Stimulated activated CD4-positive, alpha-beta T cell treated with anti-CD3 and anti-CD28 coated beads, TNF-alpha, amount 100 ng/mL, for 1 hour (primary cell): ENCODE measurements at regions not wholly inside any gene's neighbourhood (a gene's known extent, or its start where the extent isn't known, plus 50 kb on each side); places are given as distances from the start of the nearest gene placed in this dataset.

Experiments
- DNase-seq, 3 donors: peaks; one replicate each; pipeline ENCODE4 v3.0.0-alpha.2; 2020; ENCODE audit warnings: low read depth in 3 of 3, low spot score in 1 of 3

DNA sequence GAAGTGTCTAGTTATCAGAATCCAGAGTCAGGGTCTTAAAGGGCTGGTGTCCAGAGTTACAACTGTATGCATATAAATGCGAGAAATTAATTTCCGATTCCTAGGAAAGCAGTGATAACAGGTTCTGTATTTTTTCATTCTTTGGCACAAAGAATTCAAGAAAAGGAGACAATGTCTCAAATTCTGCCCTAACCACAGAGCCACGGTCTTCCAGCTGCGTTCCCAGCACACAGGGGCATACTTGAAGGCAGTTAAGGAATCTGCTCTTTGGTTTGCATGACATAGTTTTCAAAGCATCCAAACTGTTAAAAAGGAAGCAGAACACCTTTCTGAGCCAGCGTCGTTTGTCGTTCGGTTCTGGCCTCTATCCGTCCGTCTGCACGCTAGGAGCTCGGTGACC is 416.9 kb upstream of the MKI67 start:
- DNase-seq: no peak

- no peak for DNase-seq
Measured at GRCh38 chr10:128545216-128545615, 419.0 kb upstream of the MKI67 start.

DNA sequence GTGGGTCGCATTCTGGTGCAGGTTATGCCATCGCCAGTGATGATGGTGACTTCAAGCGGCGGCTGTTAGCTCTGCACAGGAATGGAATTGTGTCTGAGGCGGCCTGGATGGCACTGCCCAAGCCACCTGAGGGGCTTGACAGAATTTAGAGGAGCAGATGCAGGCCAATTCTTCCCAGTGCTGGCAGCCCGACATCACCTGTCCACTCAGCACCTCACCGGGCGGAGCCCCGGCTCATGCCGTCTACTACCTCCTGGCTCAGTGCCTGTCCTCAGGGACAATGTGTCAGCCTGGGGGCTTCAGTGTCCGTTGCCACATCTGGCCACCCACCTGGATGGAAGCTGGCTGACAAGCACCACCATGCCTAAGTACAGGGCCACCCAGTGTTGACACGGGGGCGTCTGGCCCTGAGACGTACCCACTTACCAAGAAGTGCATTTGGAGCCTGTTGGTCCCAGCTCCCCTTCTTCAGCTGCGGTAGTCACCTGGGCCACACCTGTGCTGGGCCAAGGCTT is 420.5 kb upstream of the MKI67 start:
- no peak for DNase-seq

DNA sequence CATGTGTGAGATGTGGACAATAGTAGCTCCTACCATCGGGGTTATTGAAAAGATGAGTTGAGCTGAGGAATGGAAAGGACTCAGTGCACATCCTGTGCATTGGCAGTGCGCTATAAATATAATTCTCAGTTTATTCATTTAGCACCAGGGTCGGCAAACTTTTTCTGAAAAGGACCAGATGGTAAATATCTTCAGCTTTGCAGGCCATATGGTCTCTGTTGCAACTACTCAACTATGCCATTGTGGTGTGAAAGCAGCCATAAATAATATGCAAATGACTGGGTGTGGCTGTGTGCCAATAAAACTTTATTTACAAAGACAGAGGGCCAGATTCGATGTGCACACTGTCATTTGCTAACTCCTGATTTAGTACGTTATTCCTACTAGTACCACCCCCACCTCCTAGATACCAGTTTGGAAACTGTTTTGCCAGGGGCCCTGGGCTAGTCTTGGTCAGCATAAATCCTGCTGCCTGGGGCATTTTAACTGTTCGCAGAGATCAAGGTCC is 422.9 kb upstream of the MKI67 start:
- DNase-seq: no peak

GRCh38 chr10:128550045-128550444 is 423.8 kb upstream of the MKI67 start:
- DNase-seq: no peak

GRCh38 chr10:128551475-128551874 is 425.3 kb upstream of the MKI67 start:
- DNase-seq: no peak

GRCh38 chr10:128553755-128554154 is 427.5 kb upstream of the MKI67 start:
- DNase-seq: no peak

- DNase-seq: no peak
Measured at GRCh38 chr10:128556182-128557110, 430.2 kb upstream of the MKI67 start.

DNA sequence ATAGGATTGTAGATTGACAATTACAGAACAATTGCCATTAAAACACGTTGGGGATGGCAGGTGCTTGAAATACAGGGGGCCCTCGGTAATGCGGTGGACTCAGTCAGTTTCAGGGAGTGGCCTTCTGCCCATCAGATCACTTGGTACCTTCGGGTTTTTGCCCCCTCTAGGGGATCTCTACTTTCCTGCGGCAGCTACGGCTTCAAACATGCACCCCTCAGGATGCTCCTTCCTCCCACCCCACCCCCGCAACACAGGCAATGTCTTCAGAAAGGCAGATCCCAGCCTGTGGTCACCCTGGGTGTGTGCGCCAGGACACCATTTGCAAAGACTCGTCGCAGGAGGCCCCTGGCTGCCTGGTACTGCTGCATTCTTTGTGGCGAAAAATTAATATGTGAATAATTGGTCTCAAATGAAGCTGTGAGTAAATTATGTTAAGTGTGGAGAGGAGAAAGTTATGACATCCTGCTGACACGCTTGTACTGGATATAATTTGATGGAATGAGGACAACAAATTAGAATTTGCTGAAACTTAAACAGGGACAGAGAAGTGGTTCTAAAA is 431.0 kb upstream of the MKI67 start:
- DNase-seq: no peak

DNA sequence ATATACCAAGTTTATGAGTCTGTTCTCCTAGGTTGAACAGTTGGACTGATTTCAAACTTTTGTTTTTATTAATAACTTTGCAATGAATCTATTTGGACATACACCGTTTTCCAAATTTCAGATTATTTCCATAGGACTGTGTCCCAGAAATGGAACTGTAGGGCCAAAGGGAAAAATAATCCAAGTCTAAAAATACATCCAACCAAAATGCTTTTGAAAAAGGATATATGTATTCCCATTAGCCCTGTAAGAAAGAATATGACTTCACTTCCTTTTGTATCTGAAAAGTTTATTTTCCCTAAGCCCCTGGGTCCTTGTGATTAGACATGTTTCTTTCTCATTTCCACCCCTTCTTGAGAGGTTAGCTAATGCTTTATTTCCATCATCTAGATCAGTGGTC is 434.2 kb upstream of the MKI67 start:
- no peak for DNase-seq

GRCh38 chr10:128560993-128561392 is 434.8 kb upstream of the MKI67 start:
- DNase-seq: no peak

DNA sequence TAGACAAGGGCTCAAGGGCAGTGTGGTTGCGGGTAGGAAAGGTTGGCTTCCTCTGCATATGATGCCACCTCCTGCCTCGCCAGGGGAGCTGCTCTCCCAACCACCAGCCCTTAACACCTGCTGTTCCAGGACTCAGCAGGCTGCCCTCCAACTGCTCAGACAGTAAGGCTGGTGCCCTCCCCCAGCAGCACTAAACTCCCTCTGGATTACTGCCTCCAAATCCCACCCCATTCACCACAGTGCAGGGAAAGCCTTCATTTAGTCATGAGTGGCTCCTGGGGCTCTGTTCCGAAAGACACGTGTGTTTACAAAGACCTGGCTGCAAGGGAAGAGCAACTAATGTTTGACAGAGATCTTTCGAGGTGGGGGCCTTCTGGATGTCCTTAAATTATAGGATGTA is 437.2 kb upstream of the MKI67 start:
- DNase-seq: no peak

- DNase-seq: no peak
Measured at GRCh38 chr10:128563904-128564303, 437.7 kb upstream of the MKI67 start.

DNA sequence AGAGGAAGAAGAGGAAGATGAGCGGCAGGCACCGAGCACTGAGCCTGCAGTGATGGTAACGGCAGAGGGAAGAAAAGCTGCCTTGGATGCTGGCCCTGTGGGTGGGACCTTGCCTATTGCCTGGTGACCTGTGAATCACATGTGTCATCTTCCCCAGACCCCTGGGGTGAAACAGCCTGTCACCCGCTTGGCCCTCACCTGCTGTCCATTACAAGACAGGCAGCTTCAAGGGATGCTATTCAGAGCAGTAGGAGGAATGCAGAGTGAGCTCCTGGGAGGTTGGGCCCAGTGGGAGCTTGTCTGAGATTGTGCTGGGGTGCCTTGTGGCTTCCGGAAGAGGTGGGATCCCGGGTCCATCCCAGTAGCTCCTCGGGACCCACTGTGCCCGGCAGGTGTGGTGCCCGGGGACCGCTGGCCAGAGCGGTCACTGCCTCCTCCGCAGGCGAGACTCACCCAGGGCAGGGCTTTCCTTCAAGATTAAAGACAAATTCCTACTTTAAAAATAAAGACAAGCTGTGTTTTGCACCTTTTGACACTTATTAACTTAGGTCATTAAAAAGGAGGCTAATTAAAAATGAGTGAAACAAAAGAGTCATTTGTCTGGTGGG is 440.2 kb upstream of the MKI67 start:
- no peak for DNase-seq

DNA sequence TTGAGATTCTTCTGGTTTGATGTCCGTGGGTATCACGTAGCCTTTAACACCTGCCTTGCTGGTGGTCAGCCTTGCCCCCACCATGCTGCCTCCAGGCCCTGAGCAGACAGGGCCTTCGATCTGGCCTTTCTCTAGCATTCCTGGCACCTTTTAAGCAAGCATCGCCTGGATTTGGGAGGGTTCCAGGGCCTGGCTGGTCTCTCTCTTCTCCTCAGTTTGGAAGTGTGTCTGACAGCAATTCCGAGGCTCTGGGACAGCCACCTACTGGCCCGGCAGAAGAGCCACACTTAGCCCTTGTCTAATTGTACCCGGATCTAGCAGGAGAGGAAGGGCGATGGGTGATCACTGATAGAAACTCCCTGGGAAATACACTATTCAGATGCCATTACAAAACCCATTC is 441.3 kb upstream of the MKI67 start:
- no peak for DNase-seq

DNA sequence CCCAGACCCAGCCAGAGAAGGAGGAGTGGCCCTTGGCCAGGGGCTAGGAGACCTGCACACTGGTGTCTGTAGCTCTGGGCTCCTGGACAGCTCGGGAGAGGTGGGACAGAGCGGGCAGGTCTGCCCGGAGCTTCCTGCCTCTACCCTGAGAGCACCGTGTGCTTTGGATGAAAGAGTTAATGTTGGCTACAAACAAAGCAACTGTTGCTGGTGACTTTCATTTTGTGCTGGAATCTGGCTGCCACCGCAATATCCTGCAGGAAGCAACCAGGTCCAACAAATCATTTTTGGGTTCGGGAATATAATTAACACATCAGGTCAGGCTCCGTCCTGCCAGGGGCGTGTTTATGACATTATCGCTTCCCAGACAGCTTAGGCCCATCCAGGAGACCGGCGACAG is 441.8 kb upstream of the MKI67 start:
- DNase-seq: no peak

DNA sequence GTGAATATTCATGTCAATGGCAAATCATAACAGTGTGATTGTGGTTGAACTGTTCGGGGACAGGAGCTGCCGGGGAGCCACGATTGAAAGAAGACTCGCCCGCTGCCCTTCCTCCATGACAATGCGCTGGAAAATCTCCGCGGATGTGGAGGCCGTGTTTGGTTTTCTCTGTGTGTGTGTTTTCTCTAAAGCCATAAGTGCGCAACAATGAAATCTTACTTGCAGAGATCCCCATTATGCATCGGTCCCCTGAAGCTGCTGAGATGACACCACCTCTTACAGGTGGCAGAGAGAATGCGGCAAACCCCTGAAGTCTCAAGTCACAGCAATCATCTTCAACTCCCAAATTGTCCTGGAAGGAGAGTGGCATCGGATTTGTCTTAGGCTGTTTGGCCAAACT is 442.3 kb upstream of the MKI67 start:
- DNase-seq: no peak

DNA sequence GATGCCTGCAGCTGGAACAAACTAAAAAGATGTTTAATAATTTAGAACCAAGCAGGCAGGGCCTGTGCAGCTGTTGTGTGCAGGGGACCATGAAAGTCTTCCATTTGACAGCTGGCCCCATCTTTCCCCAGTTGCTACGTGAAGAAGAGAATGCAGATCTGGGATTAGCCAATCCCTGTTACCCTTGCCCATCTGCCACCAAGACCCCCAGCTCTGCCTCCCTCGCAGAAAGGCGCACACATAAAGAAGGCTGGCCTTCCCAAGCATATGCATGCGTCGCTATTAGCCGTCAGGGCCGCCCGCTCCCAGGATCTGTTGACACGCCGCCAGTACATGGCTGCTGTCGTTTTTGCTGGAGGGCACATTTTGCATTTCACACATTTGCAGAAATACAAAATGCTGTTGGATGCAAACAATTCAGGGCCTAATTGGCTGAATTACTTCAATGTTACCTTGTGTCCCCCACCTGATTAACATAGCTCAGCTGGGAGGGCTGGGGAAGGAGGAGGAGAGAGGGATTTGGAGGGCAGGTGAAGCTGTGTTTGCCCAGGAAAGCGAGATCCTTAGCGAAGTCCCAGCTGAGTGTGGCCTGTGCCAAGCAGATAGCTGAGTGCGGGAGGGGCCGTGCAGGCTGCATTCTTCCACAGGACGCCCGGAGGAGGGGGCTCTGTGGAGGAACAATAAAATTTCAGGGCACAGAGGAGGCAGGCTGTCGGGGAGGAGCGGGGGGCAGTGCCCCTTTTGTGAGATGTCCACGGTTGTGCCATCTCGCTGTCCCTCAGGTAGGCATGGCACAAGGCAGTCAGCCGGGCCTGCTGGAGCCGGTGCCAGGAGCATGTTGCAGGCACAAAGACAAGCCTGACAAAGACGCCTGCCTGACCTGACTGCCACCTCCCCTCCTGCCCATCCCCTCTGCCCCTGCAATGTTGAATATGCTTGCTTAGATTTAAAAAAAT is 443.0 kb upstream of the MKI67 start:
- no peak for DNase-seq

GRCh38 chr10:128570319-128570995 is 444.2 kb upstream of the MKI67 start:
- no peak for DNase-seq

- DNase-seq: no peak
Measured at GRCh38 chr10:128571071-128571470, 444.8 kb upstream of the MKI67 start.
